ENCODE measurements at regions not wholly inside any gene's neighbourhood (a gene's known extent, or its start where the extent isn't known, plus 50 kb on each side); places are given as distances from the start of the nearest gene placed in this dataset.

GRCh38 chr2:54047658-54048057 lies 67.8 kb upstream of the ACYP2 start:
- H3K36me3 ChIP-seq (ENCODE audit: control insufficient read depth, insufficient read depth, low read length): peaks cover 3% of the 10 kb centered on the region
- 83% methylated on average over 1 of the region's 3 CpGs for WGBS (ENCODE audit: insufficient coverage)
- no peak for TF ChIP-seq CTCF (IDR thresholded peaks at IDR 0.05)
- peaks cover 16% of the 10 kb centered on the region for H3K4me1 ChIP-seq (ENCODE audit: control insufficient read depth, insufficient read depth, low read length)
- ATAC-seq (no peak), DNase-seq (no peak)
- H3K4me3 ChIP-seq (ENCODE audit: low read length): no peak overlapping the region
- no peaks in the 10 kb centered on the region for H3K27me3 Mint-ChIP-seq (ENCODE audit: low read depth in 2 of 2)
- no peaks in the 10 kb centered on the region for H3K9me3 ChIP-seq (ENCODE audit: control insufficient read depth, insufficient read depth, low read length)
- no peaks in the 10 kb centered on the region for H3K27me3 ChIP-seq (ENCODE audit: control insufficient read depth, insufficient read depth, low read length)
- H3K9me3 Mint-ChIP-seq: no peaks in the 10 kb centered on the region
- H3K4me3 Mint-ChIP-seq: peak overlapping the region; percentile 47
- intact Hi-C loops (cut with micrococcal nuclease): loop anchor here (2.0 kb wide), 1 partner anchor 53 kb away; no protein-coding TSS in a partner anchor
- H3K27ac Mint-ChIP-seq: peak overlapping the region; percentile 59 to 78
- peak overlapping the region; percentile 32 for H3K27ac ChIP-seq (ENCODE audit: low read length)
- H3K36me3 Mint-ChIP-seq: no peaks in the 10 kb centered on the region
- peaks cover 29 to 44% of the 10 kb centered on the region in 2 donors for H3K4me1 Mint-ChIP-seq

- intact Hi-C loops (cut with micrococcal nuclease): no loop called here
- Mint-ChIP-seq H3K27ac (peak overlapping the region; percentile 59 to 78), H3K27me3 (ENCODE audit: low read depth in 2 of 2) (no peaks in the 10 kb centered on the region), H3K36me3 (no peaks in the 10 kb centered on the region), H3K9me3 (no peaks in the 10 kb centered on the region), H3K4me1 (peaks cover 29 to 49% of the 10 kb centered on the region in 2 donors), H3K4me3 (peak overlapping the region; percentile 28)
- WGBS (ENCODE audit: insufficient coverage): 85% methylated on average over 2 of the region's 4 CpGs
- peaks cover 3% of the 10 kb centered on the region for H3K36me3 ChIP-seq (ENCODE audit: control insufficient read depth, insufficient read depth, low read length)
- ATAC-seq (peak in 2 of 3 donors; percentile 52 to 55), DNase-seq (peak in 1 of 2 donors; percentile 29)
- no peaks in the 10 kb centered on the region for H3K27me3 ChIP-seq (ENCODE audit: control insufficient read depth, insufficient read depth, low read length)
- TF ChIP-seq CTCF (IDR thresholded peaks at IDR 0.05): no peak
- H3K4me3 ChIP-seq (ENCODE audit: low read length): no peak overlapping the region
- peaks cover 16% of the 10 kb centered on the region for H3K4me1 ChIP-seq (ENCODE audit: control insufficient read depth, insufficient read depth, low read length)
- no peak overlapping the region for H3K27ac ChIP-seq (ENCODE audit: low read length)
- H3K9me3 ChIP-seq (ENCODE audit: control insufficient read depth, insufficient read depth, low read length): no peaks in the 10 kb centered on the region
These were observed 68.3 kb upstream of the ACYP2 start for GRCh38 chr2:54047091-54047490.

GRCh38 chr2:54042897-54043620 lies 72.3 kb upstream of the PSME4 start:
- no peaks in the 10 kb centered on the region for H3K27me3 Mint-ChIP-seq (ENCODE audit: low read depth in 2 of 2)
- H3K27ac Mint-ChIP-seq: peak overlapping the region in 1 of 2 donors; percentile 43
- Histone ChIP-seq H3K27ac (ENCODE audit: low read length) (no peak overlapping the region), H3K36me3 (ENCODE audit: control insufficient read depth, insufficient read depth, low read length) (no peaks in the 10 kb centered on the region), H3K4me1 (ENCODE audit: control insufficient read depth, insufficient read depth, low read length) (peaks cover 15% of the 10 kb centered on the region), H3K9me3 (ENCODE audit: control insufficient read depth, insufficient read depth, low read length) (no peaks in the 10 kb centered on the region), H3K4me3 (ENCODE audit: low read length) (no peak overlapping the region), H3K27me3 (ENCODE audit: control insufficient read depth, insufficient read depth, low read length) (no peaks in the 10 kb centered on the region)
- WGBS (ENCODE audit: insufficient coverage): 97% methylated on average over 2 of the region's 2 CpGs
- ATAC-seq (no peak), DNase-seq (no peak)
- H3K4me3 Mint-ChIP-seq: no peak overlapping the region
- no peak for TF ChIP-seq CTCF (IDR thresholded peaks at IDR 0.05)
- intact Hi-C loops (cut with micrococcal nuclease): no loop called here
- no peaks in the 10 kb centered on the region for H3K36me3 Mint-ChIP-seq
- H3K4me1 Mint-ChIP-seq: peaks cover 10 to 36% of the 10 kb centered on the region in 2 donors
- H3K9me3 Mint-ChIP-seq: no peaks in the 10 kb centered on the region

GRCh38 chr2:54042341-54042740 lies 71.5 kb upstream of the PSME4 start:
- H3K36me3 ChIP-seq (ENCODE audit: control insufficient read depth, insufficient read depth, low read length): no peaks in the 10 kb centered on the region
- Mint-ChIP-seq H3K27ac (peak overlapping the region in 1 of 2 donors; percentile 43), H3K36me3 (no peaks in the 10 kb centered on the region), H3K4me3 (no peak overlapping the region), H3K9me3 (no peaks in the 10 kb centered on the region), H3K27me3 (ENCODE audit: low read depth in 2 of 2) (no peaks in the 10 kb centered on the region), H3K4me1 (peaks cover 6 to 29% of the 10 kb centered on the region in 2 donors)
- no peak overlapping the region for H3K4me3 ChIP-seq (ENCODE audit: low read length)
- no peak for TF ChIP-seq CTCF (IDR thresholded peaks at IDR 0.05)
- H3K27ac ChIP-seq (ENCODE audit: low read length): no peak overlapping the region
- peaks cover 11% of the 10 kb centered on the region for H3K4me1 ChIP-seq (ENCODE audit: control insufficient read depth, insufficient read depth, low read length)
- WGBS (ENCODE audit: insufficient coverage): 96% methylated on average over 1 of the region's 2 CpGs
- intact Hi-C loops (cut with micrococcal nuclease): no loop called here
- H3K27me3 ChIP-seq (ENCODE audit: control insufficient read depth, insufficient read depth, low read length): no peaks in the 10 kb centered on the region
- DNase-seq (no peak), ATAC-seq (no peak)
- H3K9me3 ChIP-seq (ENCODE audit: control insufficient read depth, insufficient read depth, low read length): no peaks in the 10 kb centered on the region
